ENCODE measurements at regions not wholly inside any gene's neighbourhood (a gene's known extent, or its start where the extent isn't known, plus 50 kb on each side); places are given as distances from the start of the nearest gene placed in this dataset.

DNA sequence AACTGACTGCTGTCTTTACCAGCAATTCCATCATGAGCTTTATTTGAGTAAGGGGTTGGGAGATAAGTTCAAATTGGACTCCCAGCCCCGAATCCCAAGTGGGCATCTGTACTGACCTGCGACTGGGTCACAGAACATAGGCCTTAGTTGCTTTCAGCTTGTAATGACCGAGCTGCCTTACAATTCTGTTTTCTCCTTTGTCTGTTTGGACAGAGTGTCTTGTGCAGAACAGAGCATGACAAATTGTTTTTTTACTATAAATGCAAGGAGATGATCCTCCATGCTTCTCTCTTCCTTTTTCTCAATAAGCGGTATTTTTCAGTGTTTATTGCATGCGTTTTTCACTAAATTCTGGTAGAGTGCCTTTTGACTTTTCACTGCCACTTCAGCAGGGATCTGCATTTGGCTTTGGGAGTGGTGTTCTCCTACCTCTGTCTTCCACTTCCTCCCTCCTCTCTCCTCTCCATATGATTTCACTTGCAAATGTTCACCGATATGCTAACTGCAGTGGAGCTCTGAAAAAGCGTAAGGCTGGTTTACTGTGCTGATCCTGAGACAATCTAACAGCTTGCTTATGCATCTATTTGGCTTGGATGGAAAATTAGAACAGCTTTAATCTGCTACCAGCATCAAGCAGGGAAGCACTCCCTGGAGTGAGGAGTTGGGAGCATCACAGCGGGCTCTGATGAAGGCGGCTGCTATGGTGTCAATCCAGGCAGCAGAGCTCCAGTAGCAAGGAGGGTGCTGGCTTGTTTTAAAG lies 158.8 kb upstream of the SMIM21 start:
- DNase-seq (ENCODE audit: low spot score): no peak

DNA sequence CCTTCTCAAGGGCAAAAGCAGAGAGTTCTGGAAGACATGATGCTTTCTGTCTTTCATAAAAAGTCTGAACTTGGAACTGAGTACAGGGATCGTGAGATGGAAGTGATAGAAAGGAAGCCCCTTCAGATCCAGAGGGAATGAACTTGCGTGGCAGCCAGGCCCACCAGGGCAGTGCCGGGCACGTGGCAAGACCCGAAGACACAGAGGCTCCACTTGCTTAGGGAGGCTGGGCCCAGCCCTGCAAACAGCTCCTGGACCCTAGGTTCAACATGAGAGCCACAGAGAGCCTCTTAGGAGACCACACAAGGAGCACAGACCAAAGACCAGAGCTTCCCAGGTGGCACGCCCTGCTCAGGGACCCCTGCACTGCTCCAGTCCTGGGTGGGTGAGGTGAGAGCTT lies 155.4 kb upstream of the SMIM21 start:
- no peak for DNase-seq (ENCODE audit: low spot score)

DNA sequence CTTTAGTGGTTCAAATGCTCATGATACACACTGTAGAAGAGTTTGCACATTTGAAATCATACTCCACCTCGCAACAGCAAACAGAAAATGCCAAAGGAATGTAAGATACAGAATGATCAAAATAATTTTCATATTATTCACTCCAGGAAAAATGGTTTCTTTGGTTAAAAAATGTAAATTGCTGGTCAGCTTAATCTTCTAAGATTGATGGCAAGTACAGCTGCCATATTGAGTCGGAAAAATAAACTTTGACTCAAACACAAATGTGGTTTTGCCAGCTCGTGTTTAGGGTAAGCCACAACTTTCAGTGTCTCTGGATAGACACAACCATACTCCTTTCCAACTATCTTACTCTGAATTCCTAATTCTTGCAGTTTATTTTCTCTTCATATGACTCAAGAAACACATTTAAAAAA lies 154.9 kb upstream of the SMIM21 start:
- no peak for DNase-seq (ENCODE audit: low spot score)

DNA sequence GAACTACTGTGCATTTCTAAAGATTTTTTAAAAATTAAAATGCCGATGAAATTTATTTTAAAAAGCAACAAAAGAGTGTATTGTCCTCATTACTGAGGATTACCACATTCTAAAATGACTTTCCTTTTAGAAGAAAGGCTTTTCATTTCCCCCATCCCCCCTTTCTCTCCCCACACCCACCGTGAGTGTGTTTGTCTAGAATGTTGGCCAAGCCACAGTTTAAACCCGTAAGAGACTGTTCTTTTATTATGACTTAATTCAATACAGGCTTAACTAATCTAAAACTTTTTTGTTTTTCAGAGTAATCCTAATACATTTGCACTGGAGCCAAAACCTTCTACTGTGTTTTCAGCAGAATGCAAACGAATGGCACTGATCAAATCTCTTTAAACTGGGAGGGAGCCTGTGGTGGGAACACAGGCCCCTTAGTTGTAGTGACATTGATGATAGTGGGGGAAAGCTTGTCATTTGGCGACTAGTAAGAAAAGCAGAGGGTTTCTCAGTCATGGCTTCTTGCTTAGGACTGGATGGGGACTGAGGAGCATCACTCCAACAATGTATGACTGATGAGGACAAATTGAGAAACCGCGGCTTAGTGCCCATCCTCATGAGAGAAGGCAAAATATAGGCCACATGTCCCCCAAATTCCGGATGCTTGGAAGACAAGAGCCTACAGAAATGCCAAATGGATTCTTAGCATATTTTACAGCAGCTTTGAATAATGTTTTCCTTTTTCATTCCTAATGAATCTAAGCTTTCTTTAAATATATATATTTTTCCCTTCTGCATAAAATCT lies 154.0 kb upstream of the SMIM21 start:
- DNase-seq (ENCODE audit: low spot score): no peak

DNA sequence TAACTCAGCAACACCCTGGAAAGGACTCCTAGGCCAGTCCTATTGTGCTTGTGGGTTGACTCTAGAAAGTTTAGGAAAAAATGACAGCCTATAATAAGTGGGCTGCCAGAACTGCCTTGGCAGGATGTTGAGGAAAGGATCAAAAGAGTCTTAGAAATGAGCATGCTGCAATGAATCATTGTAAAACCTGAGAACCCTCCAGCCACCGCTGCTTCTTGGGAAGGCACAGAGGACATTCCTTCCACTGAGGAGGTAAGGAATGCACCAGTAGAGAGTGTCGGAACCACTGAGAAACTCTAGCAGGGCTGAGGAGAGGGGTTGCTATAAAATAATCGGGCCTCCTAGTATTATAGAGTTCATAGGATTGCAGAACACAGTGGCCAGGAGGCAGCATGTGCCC lies 146.7 kb upstream of the SMIM21 start:
- no peak for DNase-seq (ENCODE audit: low spot score)

DNA sequence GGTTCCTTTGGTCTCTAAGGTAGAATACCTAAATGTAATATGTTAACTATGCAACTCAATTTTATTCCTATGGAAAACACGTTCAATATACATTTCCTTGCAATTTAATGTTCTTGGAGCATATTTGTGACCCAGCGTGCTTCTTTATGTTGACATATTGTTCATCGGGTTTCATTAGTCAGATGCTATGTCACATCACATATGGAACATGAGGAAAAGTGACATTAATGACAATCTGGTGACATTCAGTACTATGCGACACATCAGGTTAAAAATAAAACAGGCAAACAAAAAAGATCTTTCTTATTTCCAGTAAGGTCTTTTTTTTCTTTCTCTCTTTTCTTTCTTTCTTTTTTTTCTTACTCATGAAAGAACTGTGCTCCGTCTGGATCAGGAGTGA lies 135.6 kb upstream of the SMIM21 start:
- DNase-seq (ENCODE audit: low spot score): no peak

DNA sequence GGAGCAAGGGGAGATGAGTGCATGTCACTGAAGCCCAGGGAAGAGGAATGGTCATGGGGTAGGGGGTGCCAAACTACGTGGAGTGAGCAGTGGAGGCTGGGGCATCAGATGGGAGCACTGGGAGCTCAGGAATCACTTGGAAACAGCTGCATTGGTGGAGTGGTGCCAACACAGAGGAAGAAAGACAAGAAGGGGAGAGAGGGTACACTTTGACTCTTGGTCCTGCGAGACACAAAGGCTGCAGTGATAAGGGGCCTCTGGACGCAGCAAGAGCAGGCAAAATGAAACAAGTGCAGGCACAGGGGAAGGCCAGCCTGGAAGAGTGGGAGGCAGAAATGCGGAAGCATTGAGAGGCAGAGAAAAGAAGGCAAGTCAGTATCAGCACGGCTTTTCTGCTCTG lies 134.7 kb upstream of the SMIM21 start:
- no peak for DNase-seq (ENCODE audit: low spot score)

DNA sequence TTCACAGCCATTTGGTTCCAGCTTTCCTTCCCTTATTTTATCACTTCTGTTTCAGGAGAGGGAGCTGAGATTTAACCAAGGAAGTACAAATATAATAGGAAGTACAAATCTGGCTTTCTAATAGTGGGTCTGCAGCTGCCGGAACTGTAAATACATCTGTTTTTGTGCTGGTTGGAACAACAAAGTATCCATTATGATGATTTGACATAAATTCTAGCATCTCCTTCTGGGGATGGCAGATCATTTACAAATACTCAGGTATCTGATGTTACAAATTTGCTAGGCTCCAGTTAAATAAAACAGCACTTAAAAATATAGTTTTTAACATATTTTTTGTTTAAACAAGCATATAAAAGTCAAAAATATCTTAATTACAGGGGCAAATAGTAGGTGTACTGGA lies 131.3 kb upstream of the SMIM21 start:
- no peak for DNase-seq (ENCODE audit: low spot score)

DNA sequence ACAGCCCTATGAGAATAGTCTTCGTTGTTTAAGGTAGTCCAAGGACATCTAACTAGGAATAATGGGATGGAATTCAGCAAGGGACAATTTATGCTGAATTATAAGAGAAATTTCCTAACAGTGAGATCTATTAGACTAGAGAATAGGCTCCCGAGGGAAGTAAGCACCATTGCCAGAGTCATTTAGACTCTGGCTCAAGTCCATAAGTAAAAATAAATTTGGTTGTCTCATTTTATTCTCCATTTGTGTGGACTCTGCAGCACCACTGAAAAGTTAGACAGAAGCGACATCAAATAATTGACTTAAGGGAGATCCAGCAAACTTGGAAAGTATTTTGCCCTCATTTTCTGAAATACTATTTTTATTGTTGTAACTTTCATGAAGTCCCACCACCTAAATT lies 129.3 kb upstream of the SMIM21 start:
- no peak for DNase-seq (ENCODE audit: low spot score)

DNA sequence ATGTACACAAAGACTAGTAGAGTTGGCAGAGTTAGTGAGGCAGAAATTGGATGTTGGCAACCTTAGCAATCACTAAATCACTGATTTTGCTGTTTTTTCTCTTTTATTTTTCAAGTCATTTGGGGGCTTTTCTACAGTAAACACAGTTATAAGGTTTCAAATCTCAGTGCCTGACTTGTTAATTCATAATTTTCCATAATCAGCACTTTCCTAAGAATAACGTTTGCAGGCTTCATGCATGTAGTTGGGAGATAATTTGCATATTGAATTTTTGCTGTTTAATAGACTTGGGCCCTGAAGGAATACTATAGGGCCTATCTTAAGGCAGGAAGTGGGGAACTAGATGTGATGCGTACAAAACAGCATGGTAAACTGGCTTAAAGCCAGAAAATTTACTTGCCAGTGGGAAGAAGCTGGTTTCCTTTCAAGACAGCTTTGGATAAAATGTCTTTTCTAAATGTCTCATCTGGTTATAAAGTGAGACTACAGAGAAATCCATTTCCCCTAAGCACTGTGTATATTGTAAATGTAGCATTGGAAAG lies 127.2 kb upstream of the SMIM21 start:
- no peak for DNase-seq (ENCODE audit: low spot score)

DNA sequence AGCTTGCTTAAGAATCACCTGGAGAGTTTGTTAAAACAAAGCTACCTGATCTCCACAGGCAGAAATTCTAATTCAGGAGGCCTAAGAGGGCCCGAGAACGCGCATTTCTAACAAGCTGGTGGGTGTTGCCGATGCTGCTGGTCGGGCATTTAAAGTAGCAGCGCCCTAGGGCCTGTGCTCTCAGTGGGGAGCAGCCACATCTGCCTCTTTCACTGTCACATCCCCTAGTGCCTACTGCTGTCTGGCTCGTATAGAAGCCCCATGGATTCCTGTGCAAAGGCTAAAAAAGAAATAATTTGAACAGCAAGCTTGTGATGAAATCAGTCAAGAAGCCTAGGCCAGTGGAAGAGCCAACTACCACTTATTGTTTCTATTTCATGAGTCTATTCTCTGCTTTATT lies 126.7 kb upstream of the SMIM21 start:
- DNase-seq (ENCODE audit: low spot score): no peak

DNA sequence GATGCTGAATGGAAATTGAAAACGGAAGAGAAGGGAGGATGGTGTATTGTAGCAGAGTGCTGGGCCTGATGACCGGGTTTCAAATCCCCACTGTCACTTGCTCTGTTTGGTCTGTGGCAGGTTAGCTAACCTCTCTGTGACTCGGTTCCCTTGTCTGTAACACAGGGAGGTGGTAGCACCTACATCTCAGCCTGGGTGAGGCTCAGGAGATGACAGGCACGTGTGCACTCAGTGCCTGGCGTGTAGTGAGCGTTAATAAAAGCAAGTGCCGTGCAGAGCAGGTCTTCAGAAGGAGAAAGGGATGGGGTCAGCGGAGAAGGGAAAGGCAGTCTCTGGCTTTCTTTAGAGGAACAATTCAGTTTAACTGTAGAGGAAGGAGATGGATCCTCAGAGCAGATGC lies 125.5 kb upstream of the SMIM21 start:
- no peak for DNase-seq (ENCODE audit: low spot score)

DNA sequence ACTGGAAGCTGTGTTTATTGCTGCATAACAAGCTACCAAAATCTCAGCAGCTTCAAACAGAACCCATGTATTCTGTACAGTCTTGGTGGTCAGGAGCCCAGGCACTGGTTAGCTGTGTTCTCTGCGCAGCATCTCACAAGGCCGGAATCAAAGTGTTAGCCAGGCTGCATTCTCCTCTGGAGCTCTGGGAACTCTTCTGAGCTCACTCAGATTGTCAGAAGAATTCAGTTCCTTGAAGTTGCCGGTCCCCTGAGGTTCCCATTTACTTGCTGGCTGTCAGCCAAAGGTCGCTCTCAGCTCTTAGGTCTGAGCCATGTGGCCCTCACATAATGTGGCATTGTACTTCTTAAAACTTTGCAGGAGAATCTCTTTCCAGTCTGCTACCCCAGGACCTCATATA lies 123.6 kb upstream of the SMIM21 start:
- no peak for DNase-seq (ENCODE audit: low spot score)

DNA sequence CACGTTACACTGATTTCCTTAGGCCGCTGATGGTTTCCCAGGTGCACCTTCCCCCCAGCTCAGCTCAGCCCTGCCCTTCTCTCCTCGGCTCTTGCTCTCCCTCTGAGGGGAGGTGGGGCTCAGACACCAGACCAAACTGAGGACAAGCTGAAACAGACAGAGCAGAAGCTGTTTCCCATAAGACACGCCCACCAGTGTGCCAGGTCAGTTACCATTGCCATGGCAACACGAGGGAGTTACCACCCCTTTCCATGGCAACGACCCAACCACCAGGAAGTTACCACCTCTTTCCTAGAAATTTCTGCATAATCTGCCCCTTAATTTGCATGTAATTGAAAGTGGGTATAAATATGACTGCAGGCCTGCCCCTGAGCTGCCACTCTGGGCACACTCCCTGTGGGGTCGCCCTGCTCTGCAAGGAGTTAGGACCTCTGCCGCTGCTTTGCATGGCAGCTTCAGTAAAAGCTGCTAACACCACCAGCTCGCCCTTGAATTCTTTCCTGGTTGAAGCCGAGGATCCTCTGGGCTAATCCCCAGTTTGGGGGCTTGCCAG lies 120.9 kb upstream of the SMIM21 start:
- no peak for DNase-seq (ENCODE audit: low spot score)

DNA sequence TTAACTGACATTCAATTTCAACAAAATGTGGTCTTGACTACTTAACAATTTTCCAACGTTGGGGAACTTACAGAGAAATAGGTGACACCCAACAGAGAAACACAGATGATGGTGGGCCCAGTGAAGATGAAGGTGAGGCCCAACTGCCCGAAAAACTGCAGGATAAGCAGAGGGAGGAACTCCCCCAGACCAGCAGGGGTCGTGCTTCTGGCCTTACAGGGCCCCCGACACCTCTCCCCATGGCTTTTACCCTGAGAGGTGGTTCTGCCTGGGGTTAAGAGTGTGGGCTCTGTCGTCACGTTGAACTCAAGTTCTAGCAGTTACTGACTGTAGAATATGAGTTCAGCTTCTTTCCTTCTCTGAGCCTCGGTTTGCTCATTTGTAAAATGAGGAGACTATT lies 119.5 kb upstream of the SMIM21 start:
- DNase-seq (ENCODE audit: low spot score): no peak

DNA sequence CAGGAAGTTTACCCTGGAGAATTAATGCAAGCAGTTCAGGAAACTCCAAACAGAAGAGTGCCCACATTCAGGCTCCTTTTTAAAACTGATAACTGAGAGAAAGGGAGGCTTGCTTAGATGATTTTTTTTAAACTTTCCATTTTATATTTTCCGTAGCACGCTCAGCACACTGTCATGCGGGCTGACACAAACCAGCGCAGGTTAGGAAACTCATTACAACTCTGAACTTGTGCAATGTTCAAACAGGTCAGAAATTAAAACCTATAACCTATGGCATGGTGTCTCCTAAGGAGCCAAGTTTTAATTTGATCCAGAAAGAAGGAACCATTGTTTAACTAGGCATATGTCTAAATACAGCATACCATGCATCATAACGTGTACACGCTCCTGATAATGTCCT lies 117.7 kb upstream of the SMIM21 start:
- no peak for DNase-seq (ENCODE audit: low spot score)

DNA sequence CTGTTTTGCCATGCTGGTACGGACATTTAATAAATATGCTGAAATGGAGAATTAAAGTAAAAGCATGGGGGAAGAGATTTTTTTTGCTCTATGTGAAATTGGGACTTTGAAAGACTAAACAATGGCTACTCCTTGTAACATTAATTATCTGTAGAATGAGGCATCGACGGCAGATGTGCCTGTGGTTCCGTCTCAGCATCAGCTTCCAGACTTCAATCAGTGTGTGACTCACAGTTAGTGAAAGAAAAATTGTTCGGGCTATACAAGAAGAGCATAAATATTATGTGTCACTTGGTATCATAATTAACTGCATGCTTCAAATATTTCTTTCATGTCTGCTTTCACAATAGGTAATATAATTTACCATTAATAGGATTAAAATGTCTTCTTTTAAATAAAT lies 117.0 kb upstream of the SMIM21 start:
- DNase-seq (ENCODE audit: low spot score): no peak

DNA sequence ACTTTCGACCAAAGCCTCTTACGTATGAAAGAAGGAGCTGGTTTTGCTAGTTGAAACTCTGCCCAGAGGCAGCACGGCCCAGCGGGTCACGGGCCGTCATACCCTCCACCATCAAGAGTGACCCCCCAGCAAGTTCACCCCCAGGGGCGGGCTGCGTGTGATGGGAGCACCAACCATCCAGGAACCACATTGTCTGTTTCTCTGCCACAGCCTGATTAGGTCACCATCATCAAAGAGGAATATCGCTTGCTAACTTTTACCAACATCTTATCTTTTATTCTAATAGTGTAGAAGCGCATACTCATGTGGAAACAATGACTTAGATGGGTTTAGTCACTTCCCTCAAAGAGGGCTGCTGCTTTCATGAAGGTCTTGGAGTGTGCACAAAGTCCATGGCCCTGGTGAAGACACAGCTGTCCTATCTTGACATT lies 116.6 kb upstream of the SMIM21 start:
- DNase-seq (ENCODE audit: low spot score): no peak

DNA sequence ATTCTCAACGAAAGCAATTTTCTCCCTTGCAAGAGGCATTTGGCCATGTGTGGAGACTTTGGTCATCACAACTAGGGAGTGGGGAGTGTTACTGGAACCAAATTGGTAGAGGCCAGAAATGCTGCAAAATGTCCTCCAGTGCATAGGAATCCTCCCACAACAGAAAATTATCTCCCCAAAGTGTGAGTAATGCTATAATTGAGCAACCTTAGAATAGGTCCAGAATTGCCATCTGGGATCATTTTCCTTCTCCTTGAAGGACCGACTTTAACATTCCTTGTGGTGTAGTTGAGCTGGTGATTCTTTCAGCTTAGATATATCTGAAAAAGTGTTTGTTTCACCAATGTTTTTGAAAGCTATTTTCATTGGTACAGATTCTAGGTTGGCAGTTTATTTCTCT lies 111.2 kb upstream of the SMIM21 start:
- no peak for DNase-seq (ENCODE audit: low spot score)

DNA sequence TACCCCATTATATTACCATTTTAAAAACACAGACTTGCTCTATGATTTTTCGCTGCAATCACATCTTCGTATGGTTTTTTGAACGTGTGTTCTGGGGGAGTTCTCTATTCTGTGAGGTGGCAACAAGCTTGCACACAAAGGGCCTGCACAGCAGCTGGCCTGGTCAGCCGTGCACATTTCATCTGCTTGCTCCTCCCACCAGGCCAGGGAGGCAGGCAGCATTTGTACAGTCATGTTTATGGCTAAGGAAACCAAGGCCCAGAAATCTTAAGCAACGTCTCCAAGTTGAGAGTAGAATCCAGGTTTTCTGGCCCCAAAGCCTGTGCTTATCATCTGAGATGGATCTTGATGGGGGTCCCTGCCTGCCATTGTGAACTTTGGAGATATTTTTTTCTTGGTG lies 106.4 kb upstream of the SMIM21 start:
- no peak for DNase-seq (ENCODE audit: low spot score)

DNA sequence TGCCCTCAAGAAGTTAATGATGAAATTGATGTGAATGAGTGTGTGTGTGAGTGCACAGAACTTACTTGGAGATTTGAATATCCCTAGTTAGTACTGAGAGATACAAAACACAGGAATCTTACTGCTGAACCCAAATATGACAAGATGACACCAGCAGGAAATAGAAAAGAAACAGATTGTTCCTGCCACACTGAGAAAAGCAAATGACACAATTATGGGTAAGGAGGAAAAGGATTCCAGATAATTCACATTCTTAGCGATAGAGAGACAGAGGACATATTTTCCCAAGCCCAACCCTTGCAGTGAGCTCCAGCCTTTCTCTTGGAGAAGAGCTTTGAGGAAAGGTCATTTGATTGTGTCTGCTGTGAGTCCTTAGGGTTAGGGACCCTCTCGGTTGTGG lies 105.7 kb upstream of the SMIM21 start:
- DNase-seq (ENCODE audit: low spot score): no peak

DNA sequence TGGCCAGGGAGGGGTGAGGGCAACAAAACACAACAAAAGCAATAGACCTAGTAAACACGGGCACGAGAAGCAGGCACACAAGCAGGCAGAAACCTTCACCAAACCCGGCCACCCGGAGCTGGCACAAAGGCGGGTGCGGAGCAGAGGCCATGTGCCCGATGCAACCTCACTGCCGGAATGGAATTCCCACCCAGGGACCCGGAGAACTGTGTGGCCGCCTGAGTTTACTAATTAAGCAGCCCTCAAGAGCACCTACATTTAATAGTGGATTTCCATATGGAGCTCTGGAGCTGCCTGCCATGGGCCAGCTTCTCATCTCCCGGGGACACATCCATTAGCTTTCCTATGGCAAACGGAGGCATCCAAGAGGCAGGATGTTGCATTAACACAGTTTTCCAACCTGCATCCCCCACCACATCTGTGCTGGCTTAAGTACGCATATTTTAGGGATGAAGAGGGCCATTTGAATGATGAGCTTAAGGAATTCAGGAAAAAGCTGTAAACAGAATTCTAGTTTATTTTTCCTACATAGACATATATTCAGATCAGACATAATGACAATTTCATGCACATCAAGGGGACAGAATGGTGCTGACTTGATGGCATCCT lies 104.5 kb upstream of the SMIM21 start:
- no peak for DNase-seq (ENCODE audit: low spot score)
